H1 (cell line): ENCODE measurements at regions not wholly inside any gene's neighbourhood (a gene's known extent, or its start where the extent isn't known, plus 50 kb on each side); places are given as distances from the start of the nearest gene placed in this dataset.

Source experiments
- CTCF ChIA-PET: fragments of 300-600 bp; sonication (Branson Sonifier 250); formaldehyde crosslinking; loops from one replicate; lab custom pipeline; 2021; ENCODE audit not compliant: partially characterized antibody; lab: Charles Lee
- POLR2A ChIA-PET: fragments of 300-600 bp; sonication (Branson Sonifier 250); formaldehyde crosslinking; loops from one replicate; lab custom pipeline; 2021; ENCODE audit warnings: inconsistent platforms; ENCODE audit not compliant: partially characterized antibody; lab: Charles Lee
- DNase-seq, 2 experiments: peaks; one replicate each; pipeline versions ENCODE4 v3.0.0 to v3.0.0-alpha.2; 2010 to 2022; ENCODE audit warnings: low spot score in 2 of 2, low read depth in 1 of 2, mixed read lengths in 1 of 2
- FAIRE-seq: peaks from 2 replicates; lab custom pipeline; 2011; peaks lifted over from hg19 to GRCh38; lab: Jason Lieb, UNC
- H2AFZ ChIP-seq: 2 replicates; pipeline ENCODE4 v1.8.1; 2012; ENCODE audit warnings: low read length, inconsistent platforms
- H2AK5ac ChIP-seq: 2 replicates; pipeline ENCODE4 v1.6.1; 2013; ENCODE audit warnings: low read depth, low read length
- H2BK120ac ChIP-seq: replicated peaks from 2 replicates; pipeline ENCODE3; 2013; ENCODE audit warnings: low read depth, low read length, inconsistent platforms
- H2BK12ac ChIP-seq: 2 replicates; pipeline ENCODE4 v1.6.1; 2013; ENCODE audit warnings: low read depth, low read length
- H2BK15ac ChIP-seq: 2 replicates; pipeline ENCODE4 v1.6.1; 2013; ENCODE audit warnings: low read length
- H2BK20ac ChIP-seq: 2 replicates; pipeline ENCODE4 v1.6.1; 2013; ENCODE audit warnings: low read length
- H2BK5ac ChIP-seq: 2 replicates; pipeline ENCODE4 v1.6.1; 2013; ENCODE audit warnings: low read depth, low read length
- H3K14ac ChIP-seq: 2 replicates; pipeline ENCODE4 v1.6.1; 2013; ENCODE audit warnings: inconsistent platforms; ENCODE audit not compliant: insufficient read length
- H3K18ac ChIP-seq: 2 replicates; pipeline ENCODE4 v1.6.1; 2013; ENCODE audit warnings: low read length; ENCODE audit errors: extremely low read depth
- H3K23ac ChIP-seq: 2 replicates; pipeline ENCODE4 v1.6.1; 2013; ENCODE audit warnings: inconsistent platforms; ENCODE audit not compliant: insufficient read length
- H3K23me2 ChIP-seq: 2 replicates; pipeline ENCODE4 v1.6.1; 2013; ENCODE audit warnings: low read depth, low read length
- H3K27ac ChIP-seq: 2 replicates; pipeline ENCODE4 v1.6.1; 2011; ENCODE audit warnings: low read depth, low read length, inconsistent platforms
- H3K27me3 ChIP-seq, 4 experiments: replicated peaks in 1 of 4; 1 replicate in 1 of 4; 2 replicates in 3 of 4; pipeline versions ENCODE4 v1.6.1 to v1.8.1; 2011 to 2013; ENCODE audit warnings: low read length in 3 of 4, mild to moderate bottlenecking in 3 of 4, inconsistent platforms in 2 of 4, mixed read lengths in 2 of 4, moderate library complexity in 1 of 4; ENCODE audit not compliant: control insufficient read depth in 3 of 4, insufficient read depth in 3 of 4; ENCODE audit errors: extremely low read depth in 1 of 4
- H3K36me3 ChIP-seq, 4 experiments: 2 replicates each; pipeline versions ENCODE4 v1.6.1 to v1.8.1; 2011 to 2013; ENCODE audit warnings: mild to moderate bottlenecking in 4 of 4, low read length in 3 of 4, moderate library complexity in 2 of 4, control low read depth in 1 of 4, inconsistent platforms in 1 of 4; ENCODE audit not compliant: insufficient read depth in 4 of 4, control insufficient read depth in 2 of 4
- H3K4ac ChIP-seq: replicated peaks from 2 replicates; pipeline ENCODE3; 2013; ENCODE audit warnings: low read length, low read depth, mixed read lengths, inconsistent platforms; ENCODE audit not compliant: insufficient read length
- H3K4me1 ChIP-seq, 4 experiments: replicated peaks in 1 of 4; 1 replicate in 1 of 4; 2 replicates in 3 of 4; pipeline versions ENCODE4 v1.6.1 to v1.8.1; 2011 to 2013; ENCODE audit warnings: low read length in 3 of 4, inconsistent platforms in 2 of 4, mixed read lengths in 1 of 4; ENCODE audit not compliant: insufficient read depth in 4 of 4, control insufficient read depth in 3 of 4
- H3K4me2 ChIP-seq, 2 experiments: 2 replicates each; pipeline versions ENCODE4 v1.6.1 to v1.8.1; 2011 to 2013; ENCODE audit warnings: low read depth in 2 of 2, low read length in 2 of 2, control low read depth in 1 of 2, inconsistent platforms in 1 of 2, mild to moderate bottlenecking in 1 of 2; ENCODE audit not compliant: insufficient read depth in 1 of 2
- H3K4me3 ChIP-seq, 4 experiments: fragments of 200-600, 300-600 bp in 1 of 4; sonication (generic), shearing (Covaris generic), sonication (Bioruptor Twin) in 1 of 4; 2 replicates each; pipeline versions ENCODE4 v1.5.1 to v1.8.1; 2011 to 2016; ENCODE audit warnings: low read length in 4 of 4, low read depth in 3 of 4, control low read depth in 2 of 4, inconsistent platforms in 2 of 4, mild to moderate bottlenecking in 2 of 4, mixed read lengths in 1 of 4, moderate library complexity in 1 of 4; ENCODE audit not compliant: insufficient read depth in 2 of 4; ENCODE audit errors: extremely low read depth in 1 of 4
- H3K56ac ChIP-seq: replicated peaks from 2 replicates; pipeline ENCODE3; 2013; ENCODE audit warnings: low read depth, mild to moderate bottlenecking, mixed read lengths, low read length, inconsistent platforms; ENCODE audit not compliant: insufficient read length
- H3K79me1 ChIP-seq: 2 replicates; pipeline ENCODE4 v1.6.1; 2013; ENCODE audit warnings: low read depth, low read length, control low read depth
- H3K79me2 ChIP-seq, 2 experiments: 2 replicates each; pipeline versions ENCODE4 v1.6.1 to v1.8.1; 2012 to 2013; ENCODE audit warnings: low read length in 2 of 2, mild to moderate bottlenecking in 2 of 2, inconsistent platforms in 1 of 2; ENCODE audit not compliant: insufficient read depth in 2 of 2, control insufficient read depth in 1 of 2
- H3K9ac ChIP-seq, 4 experiments: replicated peaks in 1 of 4; 1 replicate in 1 of 4; 2 replicates in 3 of 4; pipeline versions ENCODE4 v1.6.1 to v1.8.1; 2011 to 2013; ENCODE audit warnings: low read depth in 3 of 4, low read length in 3 of 4, control low read depth in 2 of 4, mild to moderate bottlenecking in 2 of 4, moderate library complexity in 2 of 4, inconsistent platforms in 1 of 4; ENCODE audit errors: extremely low read depth in 1 of 4
- H3K9me3 ChIP-seq, 2 experiments: 2 replicates each; pipeline versions ENCODE4 v1.6.1 to v1.8.1; 2012 to 2013; ENCODE audit warnings: mild to moderate bottlenecking in 2 of 2, moderate library complexity in 2 of 2, control low read depth in 1 of 2, inconsistent platforms in 1 of 2, low read depth in 1 of 2, low read length in 1 of 2, mixed read lengths in 1 of 2; ENCODE audit not compliant: insufficient read depth in 2 of 2
- H4K20me1 ChIP-seq, 2 experiments: replicated peaks in 1 of 2; 2 replicates each; pipeline versions ENCODE3 to v1.8.1; 2011 to 2013; ENCODE audit warnings: inconsistent platforms in 2 of 2, low read length in 2 of 2, mild to moderate bottlenecking in 1 of 2; ENCODE audit not compliant: insufficient read depth in 2 of 2, control insufficient read depth in 1 of 2
- H4K5ac ChIP-seq: 2 replicates; pipeline ENCODE4 v1.6.1; 2013; ENCODE audit warnings: low read length, low read depth, mixed read lengths, inconsistent platforms; ENCODE audit not compliant: insufficient read length
- H4K8ac ChIP-seq: 2 replicates; pipeline ENCODE4 v1.8.0; 2013; ENCODE audit warnings: mild to moderate bottlenecking, moderate library complexity, low read length, inconsistent platforms; ENCODE audit not compliant: insufficient read depth; ENCODE audit errors: extremely low read depth
- H4K91ac ChIP-seq: replicated peaks from 2 replicates; pipeline ENCODE3; 2013; ENCODE audit warnings: low read length, mixed read lengths, inconsistent platforms; ENCODE audit not compliant: insufficient read length
- BACH1 ChIP-seq: IDR thresholded peaks from 2 replicates; pipeline ENCODE4 v1.6.1; 2012; ENCODE audit warnings: low read length, improper control_type of control experiment
- BRCA1 ChIP-seq: IDR thresholded peaks from 2 replicates; pipeline ENCODE4 v1.6.1; 2012; ENCODE audit warnings: low read depth, low read length, improper control_type of control experiment
- CHD1 ChIP-seq: IDR thresholded peaks from 2 replicates; pipeline ENCODE4 v1.6.1; 2012; ENCODE audit warnings: low read depth, low read length, improper control_type of control experiment
- E2F6 ChIP-seq: IDR thresholded peaks from 2 replicates; pipeline ENCODE4 v1.6.1; 2012; ENCODE audit warnings: inconsistent platforms
- FOSL1 ChIP-seq: IDR thresholded peaks from 2 replicates; pipeline ENCODE4 v1.6.1; 2011; ENCODE audit warnings: mild to moderate bottlenecking, low read depth, low read length, moderate library complexity; ENCODE audit not compliant: insufficient read depth
- HDAC6 ChIP-seq: IDR thresholded peaks from one replicate; pipeline ENCODE4 v1.7.1; 2012; ENCODE audit warnings: low read depth, mild to moderate bottlenecking, inconsistent platforms, low read length, moderate library complexity
- JUN ChIP-seq: IDR thresholded peaks from 2 replicates; pipeline ENCODE4 v1.6.1; 2011; ENCODE audit warnings: low read depth, mild to moderate bottlenecking, improper control_type of control experiment, low read length
- MAX ChIP-seq: IDR thresholded peaks from 2 replicates; pipeline ENCODE4 v1.6.1; 2012; ENCODE audit warnings: inconsistent platforms
- PHF8 ChIP-seq: fragments of 200-600 bp; sonication (generic); conservative IDR thresholded peaks from 2 replicates; pipeline ENCODE4 v1.7.1; 2012; ENCODE audit warnings: low read depth, mild to moderate bottlenecking, inconsistent platforms, low read length, moderate library complexity
- POLR2A ChIP-seq, 2 experiments: IDR thresholded peaks; 1 replicate in 1 of 2; 2 replicates in 1 of 2; pipeline ENCODE4 v1.6.1; 2011; ENCODE audit warnings: low read depth in 2 of 2, low read length in 2 of 2, mild to moderate bottlenecking in 2 of 2; ENCODE audit errors: control extremely low read depth in 1 of 2
- POLR2AphosphoS5 ChIP-seq: IDR thresholded peaks from 2 replicates; pipeline ENCODE4 v1.6.1; 2011; ENCODE audit warnings: low read depth, low read length
- POU5F1 ChIP-seq: IDR thresholded peaks from 2 replicates; pipeline ENCODE4 v1.6.1; 2011; ENCODE audit warnings: low read depth, mild to moderate bottlenecking, low read length, moderate library complexity
- SP4 ChIP-seq: IDR thresholded peaks from 2 replicates; pipeline ENCODE4 v1.6.1; 2012; ENCODE audit warnings: low read length, inconsistent platforms
- TAF1 ChIP-seq: IDR thresholded peaks from 2 replicates; pipeline ENCODE4 v1.6.1; 2011; ENCODE audit warnings: mild to moderate bottlenecking, low read depth, low read length
- TBP ChIP-seq: IDR thresholded peaks from 2 replicates; pipeline ENCODE4 v1.6.1; 2011; ENCODE audit warnings: low read depth, low read length, improper control_type of control experiment
- TCF12 ChIP-seq: IDR thresholded peaks from 2 replicates; pipeline ENCODE4 v1.6.1; 2011; ENCODE audit warnings: low read depth, mild to moderate bottlenecking, low read length
- YY1 ChIP-seq: IDR thresholded peaks from 2 replicates; pipeline ENCODE4 v1.6.1; 2011; ENCODE audit warnings: low read depth, mild to moderate bottlenecking, low read length
- WGBS, 2 experiments: shearing (Covaris generic) in 1 of 2; methylation state at CpG; one replicate each; pipeline versions ENCODE4 v1.1.6 to v1.1.7; 2013 to 2015; ENCODE audit warnings: low lambda C conversion rate in 2 of 2, mixed read lengths in 2 of 2, inconsistent platforms in 1 of 2, low coverage in 1 of 2, missing lambda C conversion rate in 1 of 2; ENCODE audit not compliant: insufficient replicate concordance in 2 of 2, insufficient coverage in 1 of 2, insufficient read length in 1 of 2; ENCODE audit errors: extremely low coverage in 1 of 2, missing lambda C conversion rate in 1 of 2; 5-methylcytosine and 5-hydroxymethylcytosine counted together

GRCh38 chr17:63099425-63099824 is 133.4 kb downstream of the TANC2 start:
- CTCF ChIA-PET = interaction anchor here (0.6 to 1.3 kb wide), 4 partner anchors 13 to 384 kb away, joined by 3 to 4 read pairs (median 3); no protein-coding TSS in a partner anchor
- no peaks in the 10 kb centered on the region for H3K4me1 ChIP-seq
- FAIRE-seq = no peak
- TF ChIP-seq POU5F1 (no peak), YY1 (no peak), BACH1 (no peak), TCF12 (no peak), TAF1 (no peak), POLR2AphosphoS5 (no peak), FOSL1 (no peak), PHF8 (no peak), E2F6 (no peak), HDAC6 (no peak), POLR2A (IDR thresholded peaks at IDR 0.05; ENCODE audit: control extremely low read depth in 1 of 2, low read depth in 2 of 2, low read length in 2 of 2) (no peak), SP4 (no peak), MAX (no peak), BRCA1 (no peak), TBP (no peak), CHD1 (no peak), JUN (no peak)

More at GRCh38 chr17:63099425-63099824, 133.4 kb downstream of the TANC2 start:
- Histone ChIP-seq H3K18ac (no peak overlapping the region), H3K23ac (no peak overlapping the region), H3K23me2 (no peaks in the 10 kb centered on the region), H3K4ac (no peak overlapping the region), H2BK20ac (no peak overlapping the region), H4K91ac (no peak overlapping the region), H4K8ac (no peak overlapping the region), H3K36me3 (no peaks in the 10 kb centered on the region), H3K9me3 (no peaks in the 10 kb centered on the region), H2BK12ac (no peak overlapping the region), H3K9ac (no peak overlapping the region), H3K27ac (no peak overlapping the region), H3K4me3 (no peak overlapping the region), H3K56ac (no peak overlapping the region), H4K20me1 (peaks cover 0 to 2% of the 10 kb centered on the region in 2 experiments), H2BK120ac (no peak overlapping the region), H3K79me1 (no peaks in the 10 kb centered on the region), H2BK5ac (no peak overlapping the region), H2BK15ac (no peak overlapping the region), H3K4me2 (no peak overlapping the region), H4K5ac (no peak overlapping the region), H2AFZ (no peak overlapping the region), H3K14ac (no peak overlapping the region), H2AK5ac (no peak overlapping the region), H3K79me2 (no peaks in the 10 kb centered on the region), H3K27me3 (no peaks in the 10 kb centered on the region)
- 100% methylated on average over 1 of the region's 1 CpG; no CpG with 5 or more reads in 1 of the 2 experiments for WGBS, 2 experiments
- no peak for DNase-seq
- POLR2A ChIA-PET = no interaction called here
